Fibroblast of skin of left quadriceps (primary cell): ENCODE measurements at regions not wholly inside any gene's neighbourhood (a gene's known extent, or its start where the extent isn't known, plus 50 kb on each side); places are given as distances from the start of the nearest gene placed in this dataset.
A peak's percentile ranks its signal among the peaks of the same experiment; 100 is the strongest.
"Not testable (repeated sequence)": the region's sequence is repeated elsewhere in the genome, so short reads cannot be mapped to it uniquely, and the experiment has no call there.

Experiments
- DNase-seq, 2 experiments: peaks; one replicate each; pipeline ENCODE4 v3.0.0-alpha.2; 2013; ENCODE audit warnings: low read depth in 2 of 2

GRCh38 chr10:58068809-58069208, 198.9 kb downstream of the IPMK start:
- DNase-seq, result no peak

GRCh38 chr10:58066979-58067378, 200.7 kb downstream of the IPMK start:
- no peak for DNase-seq

- no peak for DNase-seq
Observed at GRCh38 chr10:58066126-58066525, 201.6 kb downstream of the IPMK start.

GRCh38 chr10:58065529-58065815, 202.2 kb downstream of the IPMK start:
- DNase-seq, result no peak

- peak; percentile 40 to 42 for DNase-seq
Observed at GRCh38 chr10:58064714-58065528, 202.8 kb downstream of the IPMK start.

- DNase-seq, result no peak
Observed at GRCh38 chr10:58063861-58064480, 203.7 kb downstream of the IPMK start.

- not testable (repeated sequence) for DNase-seq
Observed at GRCh38 chr10:58058683-58059082, 209.0 kb downstream of the IPMK start.

GRCh38 chr10:58054881-58055280, 212.8 kb downstream of the IPMK start:
- DNase-seq, result peak in 1 of 2 experiments; percentile 3

GRCh38 chr10:58052772-58053171, 214.9 kb downstream of the IPMK start:
- DNase-seq, result no peak

- no peak for DNase-seq
Observed at GRCh38 chr10:58050575-58050974, 217.1 kb downstream of the IPMK start.

GRCh38 chr10:58048936-58049335, 218.8 kb downstream of the IPMK start:
- no peak for DNase-seq

GRCh38 chr10:58044072-58044471, 223.6 kb downstream of the IPMK start:
- DNase-seq, result peak; percentile 42 to 45

GRCh38 chr10:58041901-58042300, 225.8 kb downstream of the IPMK start:
- no peak for DNase-seq

- DNase-seq, result no peak
Observed at GRCh38 chr10:58030208-58030607, 237.5 kb downstream of the IPMK start.

- peak; percentile 63 to 67 for DNase-seq
Observed at GRCh38 chr10:58028597-58029366, 238.9 kb downstream of the IPMK start.

- DNase-seq, result no peak
Observed at GRCh38 chr10:58027426-58027825, 240.3 kb downstream of the IPMK start.

- DNase-seq, result no peak
Observed at GRCh38 chr10:58026036-58026435, 241.7 kb downstream of the IPMK start.

- peak; percentile 78 to 82 for DNase-seq
Observed at GRCh38 chr10:58023341-58024073, 244.2 kb downstream of the IPMK start.

GRCh38 chr10:58019863-58020537, 247.7 kb downstream of the IPMK start:
- no peak for DNase-seq

GRCh38 chr10:58017719-58018367, 249.9 kb downstream of the IPMK start:
- peak; percentile 81 for DNase-seq

GRCh38 chr10:58016614-58017013, 251.1 kb downstream of the IPMK start:
- DNase-seq, result no peak
